GM21526 (cell line): ENCODE measurements at regions not wholly inside any gene's neighbourhood (a gene's known extent, or its start where the extent isn't known, plus 50 kb on each side); places are given as distances from the start of the nearest gene placed in this dataset.

ENCODE experiments used
- ATAC-seq: cut with Tn5 transposase; IDR thresholded peaks from one replicate; pipeline ENCODE4 v1.9.1; 2021; ENCODE audit warnings: moderate library complexity; ENCODE audit not compliant: unreplicated experiment, low FRiP score

GRCh38 chr20:40591536-40591935 lies 97.5 kb downstream of the MAFB start:
- no peak for ATAC-seq

- ATAC-seq: no peak
Observed at GRCh38 chr20:40591119-40591518, 97.9 kb downstream of the MAFB start.

GRCh38 chr20:40589581-40589980 lies 99.5 kb downstream of the MAFB start:
- no peak for ATAC-seq

- ATAC-seq: no peak
Observed at GRCh38 chr20:40588891-40589290, 100.1 kb downstream of the MAFB start.

DNA sequence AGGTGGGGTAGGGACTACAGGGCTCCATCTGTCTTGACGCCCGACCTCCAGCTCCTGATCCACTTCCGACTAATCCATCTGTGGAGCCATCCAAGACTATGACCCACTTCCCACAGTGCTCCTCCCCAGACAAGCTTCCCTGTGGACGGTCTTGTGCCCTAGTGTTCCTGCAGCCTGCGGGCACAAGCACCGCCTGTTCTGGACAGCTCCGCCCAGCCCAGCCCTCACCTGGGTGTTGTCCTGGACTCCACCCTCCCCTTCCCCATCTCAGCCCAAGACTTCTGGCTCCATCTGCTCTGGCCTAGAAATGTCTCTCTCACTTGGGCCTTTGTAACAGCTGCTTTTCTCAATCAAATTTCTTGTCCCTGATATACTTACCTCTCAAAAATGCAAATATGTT lies 102.0 kb downstream of the MAFB start:
- no peak for ATAC-seq

GRCh38 chr20:40584130-40584809 lies 104.8 kb downstream of the MAFB start:
- no peak for ATAC-seq

DNA sequence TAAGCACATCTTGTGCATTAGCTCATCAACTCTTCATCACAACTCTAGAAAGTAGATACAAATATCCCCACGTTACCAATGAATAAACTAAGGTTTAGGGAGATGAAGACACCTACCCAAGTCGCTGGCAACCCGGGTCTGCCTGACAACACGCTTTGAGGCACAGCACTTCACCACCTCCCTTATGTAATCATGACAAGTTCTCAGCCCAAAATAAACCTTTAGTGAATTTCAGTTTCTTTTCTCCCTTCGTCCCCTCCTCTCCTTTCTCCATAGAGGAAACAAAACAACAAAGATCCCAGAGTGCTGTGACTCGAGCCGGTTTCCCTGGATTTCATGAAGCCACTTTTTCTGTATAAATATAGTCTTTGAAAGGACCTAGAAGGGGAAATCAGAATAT lies 105.4 kb downstream of the MAFB start:
- no peak for ATAC-seq

- ATAC-seq: no peak
Observed at GRCh38 chr20:40583205-40583604, 105.8 kb downstream of the MAFB start.

DNA sequence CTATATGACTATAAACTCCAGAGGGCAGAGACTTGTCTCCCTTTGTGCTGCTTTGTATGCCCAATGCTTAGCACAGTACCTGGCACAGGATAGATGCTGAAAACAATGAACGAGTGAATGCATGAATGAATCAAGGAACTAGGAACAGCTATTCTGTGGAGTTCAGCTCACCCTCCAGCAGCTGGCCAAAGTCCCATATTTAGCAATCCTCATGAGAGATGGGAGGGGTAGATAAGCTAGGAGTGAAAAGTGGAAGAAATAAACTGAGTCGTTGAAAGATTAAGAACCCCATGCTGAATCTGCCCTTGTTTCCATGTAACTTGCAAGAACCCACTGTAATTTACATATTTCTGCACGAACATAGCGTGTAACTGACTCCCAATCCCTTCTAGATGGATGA lies 106.5 kb downstream of the MAFB start:
- ATAC-seq: no peak

DNA sequence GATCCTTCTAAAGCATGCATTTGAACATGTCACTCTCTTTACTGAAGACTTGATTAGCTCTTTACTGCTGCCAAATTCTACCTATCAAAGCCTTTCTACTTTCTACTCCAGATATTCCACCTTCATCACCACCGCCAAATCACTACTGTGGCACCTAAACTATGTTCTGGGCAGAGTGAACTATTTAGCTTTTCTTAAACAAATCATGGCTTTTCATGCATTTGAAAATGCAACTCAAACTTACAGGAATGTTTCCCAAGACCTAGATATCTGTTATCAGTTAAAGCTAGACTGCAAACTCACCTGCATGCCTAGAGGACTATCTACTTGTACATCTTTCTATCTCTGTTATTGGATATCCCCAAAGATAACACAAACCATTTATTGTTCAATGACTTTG lies 109.3 kb downstream of the MAFB start:
- ATAC-seq: no peak

DNA sequence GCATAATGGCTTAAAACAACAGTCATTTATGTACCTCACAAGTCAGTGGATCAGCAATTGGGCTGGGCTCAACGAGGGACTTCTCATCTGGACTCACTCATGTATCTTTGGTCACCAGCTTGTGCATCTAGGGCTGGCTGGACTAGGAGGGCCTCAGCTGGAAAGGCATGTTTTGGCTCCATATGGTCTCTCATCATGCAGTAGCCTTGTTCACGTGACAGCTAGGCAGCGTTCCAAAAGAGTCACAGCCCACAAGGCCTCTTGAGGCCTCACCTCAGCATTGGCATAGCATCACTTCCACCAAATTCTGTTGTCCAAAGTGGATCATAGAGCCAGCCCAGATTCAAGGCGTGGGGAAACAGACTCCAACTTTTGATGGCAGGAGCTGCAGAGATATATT lies 110.1 kb downstream of the MAFB start:
- ATAC-seq: no peak

DNA sequence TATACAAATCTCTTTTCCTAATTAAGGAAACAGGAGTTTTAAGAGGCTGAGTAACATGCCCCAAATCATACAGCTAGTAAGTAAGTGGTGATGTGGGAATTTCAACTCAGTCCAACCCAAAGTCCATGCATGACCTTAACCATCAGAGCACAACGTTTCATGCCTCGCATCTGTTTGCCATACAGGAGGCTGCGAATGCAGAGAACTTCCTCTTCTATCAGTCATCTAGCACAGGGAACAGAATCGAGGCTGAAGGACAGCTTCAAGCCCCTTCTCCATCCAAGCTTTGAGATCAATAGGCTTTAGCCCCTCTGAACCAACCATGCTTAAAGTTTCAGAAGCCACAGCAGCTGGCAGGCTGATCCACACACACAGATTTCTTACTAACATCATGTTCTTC lies 113.2 kb downstream of the MAFB start:
- no peak for ATAC-seq

DNA sequence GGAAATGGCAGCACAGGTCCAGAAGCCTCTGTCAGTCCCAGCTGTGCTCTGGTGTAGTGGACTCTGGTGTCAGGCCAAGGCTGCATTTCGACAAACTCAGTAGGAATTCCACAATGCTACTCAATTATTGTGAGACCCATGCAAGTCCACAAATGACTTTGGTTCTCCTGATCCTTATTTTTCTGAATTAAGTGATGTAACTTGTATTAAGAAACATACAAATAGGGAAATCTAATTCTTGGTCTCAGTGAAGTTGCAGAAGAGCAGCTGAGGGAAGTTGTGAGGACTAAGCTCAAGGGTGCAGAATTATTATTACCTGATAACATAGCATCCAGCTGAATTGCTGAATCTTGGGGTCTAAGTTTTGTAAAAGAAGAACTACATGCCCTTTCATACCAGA lies 116.8 kb downstream of the MAFB start:
- ATAC-seq: no peak

GRCh38 chr20:40571639-40572038 lies 117.4 kb downstream of the MAFB start:
- no peak for ATAC-seq

DNA sequence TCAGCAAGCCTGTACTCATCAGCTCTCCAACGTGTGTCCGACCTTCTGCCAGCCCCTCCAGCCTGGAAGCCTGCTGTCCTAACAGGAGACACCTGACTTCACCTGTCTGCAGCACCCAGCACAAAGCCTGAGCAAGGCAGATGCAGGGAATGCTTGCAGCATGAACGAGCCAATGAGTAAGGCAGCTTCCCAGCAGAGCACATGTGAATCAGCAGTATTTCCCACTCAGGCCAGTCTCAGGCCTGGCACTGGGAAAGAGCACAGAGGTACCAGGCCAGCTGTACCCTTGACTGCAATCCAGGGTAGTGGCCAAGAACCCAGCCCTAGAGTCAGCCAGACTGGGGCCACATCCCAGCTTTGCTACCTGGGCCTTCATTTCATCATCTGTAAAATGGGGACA lies 120.8 kb downstream of the MAFB start:
- ATAC-seq: no peak

- no peak for ATAC-seq
Observed at GRCh38 chr20:40565682-40566040, 123.4 kb downstream of the MAFB start.

DNA sequence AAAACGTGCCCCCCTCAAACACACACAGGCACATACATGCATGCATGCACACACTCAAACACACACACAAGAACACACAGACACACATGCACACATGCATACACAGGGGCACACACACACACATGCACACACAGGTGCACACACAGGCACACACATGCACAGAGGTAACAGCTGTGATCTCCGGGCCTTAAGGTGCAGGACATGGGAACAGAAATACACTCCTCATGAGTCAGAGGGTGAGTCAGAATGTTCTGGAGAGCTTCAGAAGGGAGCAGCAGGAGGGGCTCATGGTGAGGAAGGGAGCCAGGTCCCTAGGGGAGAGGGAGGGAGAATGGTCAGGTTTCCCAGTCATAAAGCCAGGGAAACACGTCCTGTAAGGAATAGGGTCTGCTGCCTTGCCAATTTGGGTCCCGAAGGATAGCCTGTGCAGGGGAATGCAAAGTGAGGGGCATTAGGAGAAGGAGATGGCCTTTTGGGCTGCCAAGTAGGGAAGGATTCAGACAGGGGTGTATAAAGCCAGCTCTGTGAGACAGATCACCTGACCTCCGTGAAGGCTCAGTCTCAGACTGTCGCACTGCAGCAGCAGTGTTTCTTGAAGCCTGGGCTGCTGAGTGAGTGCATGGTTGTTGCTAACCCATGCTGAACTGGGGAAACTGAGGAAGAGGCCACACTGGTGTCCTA lies 123.9 kb downstream of the MAFB start:
- ATAC-seq: no peak

DNA sequence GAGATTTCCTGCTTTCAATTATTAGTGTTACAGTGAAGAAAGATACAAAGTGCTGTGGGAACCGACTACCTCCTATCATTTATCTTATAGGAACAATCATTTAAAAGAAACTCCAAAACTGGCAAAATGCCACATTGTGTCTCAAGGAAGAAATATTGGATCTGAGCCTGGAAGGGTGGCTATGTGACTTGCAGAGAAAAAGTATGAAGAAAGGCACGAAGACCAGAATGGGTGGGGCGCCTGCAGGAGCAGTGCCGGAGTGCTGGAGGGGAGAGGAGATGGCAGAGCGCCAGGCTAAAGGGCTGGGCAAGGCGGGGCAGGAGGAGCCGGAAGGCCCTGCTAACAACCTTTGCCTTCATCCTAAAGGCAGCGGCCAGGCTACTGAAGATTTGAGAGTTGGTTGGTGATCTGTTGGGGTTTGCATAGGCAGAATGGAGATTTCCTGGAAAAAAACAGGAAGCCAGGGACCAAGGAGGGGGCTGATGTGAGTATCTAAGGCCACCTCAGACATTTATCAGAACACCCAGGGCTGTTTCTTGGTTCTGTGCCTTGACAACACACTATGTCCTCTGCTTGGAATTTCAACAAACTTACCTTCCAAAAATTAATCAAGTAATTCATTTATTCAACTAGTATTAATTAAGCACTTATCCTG lies 125.6 kb downstream of the MAFB start:
- ATAC-seq: no peak

- no peak for ATAC-seq
Observed at GRCh38 chr20:40562031-40562430, 127.0 kb downstream of the MAFB start.

DNA sequence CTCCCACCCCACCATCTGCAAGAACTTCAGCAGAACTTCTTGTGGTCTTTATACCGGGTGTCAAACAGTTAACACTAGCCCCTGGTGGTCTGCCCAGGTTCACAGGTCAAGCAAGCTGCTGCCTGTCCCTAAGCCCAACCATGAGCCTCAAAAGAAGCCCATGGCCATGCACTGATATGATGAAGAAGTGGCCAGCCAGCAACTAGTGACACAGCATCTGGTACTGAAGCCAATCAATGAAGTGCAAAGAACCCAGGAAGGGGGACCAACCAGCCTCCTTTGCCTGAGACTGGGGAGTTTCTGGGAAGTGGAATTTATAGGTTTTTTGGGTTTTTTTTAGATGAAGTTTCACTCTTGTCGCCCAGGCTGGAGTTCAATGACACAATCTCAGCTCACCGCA lies 127.8 kb downstream of the MAFB start:
- no peak for ATAC-seq

- no peak for ATAC-seq
Observed at GRCh38 chr20:40558212-40558611, 130.8 kb downstream of the MAFB start.

- ATAC-seq: no peak
Observed at GRCh38 chr20:40551125-40551530, 137.9 kb downstream of the MAFB start.
